RPMI8226 (cell line): ENCODE measurements at regions not wholly inside any gene's neighbourhood (a gene's known extent, or its start where the extent isn't known, plus 50 kb on each side); places are given as distances from the start of the nearest gene placed in this dataset.
"Not testable (repeated sequence)": the region's sequence is repeated elsewhere in the genome, so short reads cannot be mapped to it uniquely, and the experiment has no call there.

Experiments used
- DNase-seq: peaks from one replicate; pipeline ENCODE4 v3.0.0-alpha.2; 2015

DNA sequence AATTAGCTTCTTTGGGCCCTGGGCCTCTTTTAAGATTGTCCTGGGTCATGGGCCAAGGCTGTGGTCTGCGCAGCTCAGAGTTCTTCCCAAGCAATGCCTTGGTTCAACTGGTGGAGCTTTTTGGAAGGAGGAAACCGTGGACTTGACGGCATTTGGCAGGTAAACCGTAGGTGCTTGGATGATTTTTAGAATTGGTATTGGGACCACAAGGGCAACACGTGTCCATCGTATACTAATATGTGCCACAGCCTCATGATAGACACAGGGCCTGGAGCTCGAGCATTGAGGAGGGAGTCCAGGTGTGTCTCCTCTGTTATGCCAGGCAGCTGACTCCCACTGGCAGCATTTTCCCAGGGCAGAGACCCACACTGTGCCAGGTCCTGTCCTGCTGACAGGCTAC lies 120.9 kb upstream of the PITX1 start:
- no peak for DNase-seq

DNA sequence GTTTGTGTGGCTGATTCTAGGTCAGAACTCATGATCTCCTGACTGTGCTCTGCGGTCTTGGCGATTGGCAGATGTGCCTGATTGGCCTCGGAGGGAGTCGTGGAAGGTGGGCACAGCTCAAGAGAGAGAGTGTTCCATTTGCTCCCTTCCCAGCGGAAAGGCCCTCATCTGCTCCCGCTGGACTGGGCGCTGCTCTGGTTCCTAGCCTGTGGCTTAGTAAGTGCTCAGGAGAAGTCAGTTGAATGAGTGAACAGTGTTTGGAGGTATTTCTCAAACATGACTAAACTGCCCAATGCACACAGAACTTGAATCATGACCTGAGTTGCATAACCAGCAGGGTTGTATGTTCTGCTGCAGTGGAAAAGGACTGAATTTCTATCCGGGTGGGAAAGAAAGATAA lies 120.2 kb upstream of the PITX1 start:
- DNase-seq: no peak

DNA sequence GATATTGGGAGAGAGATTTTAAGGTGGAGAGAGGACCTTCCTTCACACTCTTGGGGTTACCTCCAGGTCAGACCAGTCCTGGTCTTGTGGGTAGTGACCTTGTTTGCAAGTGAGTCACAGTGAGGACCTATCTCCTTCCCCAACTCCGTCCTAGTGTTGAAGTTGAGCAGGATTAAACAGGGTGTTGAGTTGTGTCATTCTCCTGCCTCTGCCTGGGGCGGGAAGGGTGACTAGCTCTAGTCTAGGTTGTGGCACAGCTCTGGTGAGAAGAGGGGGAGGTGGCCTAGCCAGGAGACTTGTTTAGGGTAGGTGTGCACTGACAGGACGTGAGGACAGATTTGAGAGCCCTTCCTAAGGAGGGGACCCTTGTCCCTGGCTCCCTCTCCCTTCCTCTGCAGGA lies 119.6 kb upstream of the PITX1 start:
- no peak for DNase-seq

DNA sequence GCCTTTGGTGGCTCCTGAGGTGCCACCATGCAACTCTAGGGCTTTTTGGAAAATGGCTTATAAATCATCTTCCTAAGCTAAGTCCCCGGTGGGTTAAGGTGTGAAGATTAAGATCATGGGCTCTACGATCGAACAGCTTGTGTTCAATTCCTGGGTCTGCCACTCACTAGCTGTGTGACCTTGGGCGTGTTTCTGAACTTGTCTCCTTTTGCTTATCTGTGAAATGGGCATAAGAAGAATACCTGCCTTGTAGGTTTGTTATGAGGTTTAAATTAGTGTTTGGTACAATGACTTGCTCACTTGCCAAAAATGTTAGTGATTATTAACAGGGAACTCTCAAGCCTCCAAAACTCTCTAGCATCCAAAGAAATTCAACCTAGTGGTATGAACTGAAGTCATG lies 119.2 kb upstream of the PITX1 start:
- DNase-seq: no peak

DNA sequence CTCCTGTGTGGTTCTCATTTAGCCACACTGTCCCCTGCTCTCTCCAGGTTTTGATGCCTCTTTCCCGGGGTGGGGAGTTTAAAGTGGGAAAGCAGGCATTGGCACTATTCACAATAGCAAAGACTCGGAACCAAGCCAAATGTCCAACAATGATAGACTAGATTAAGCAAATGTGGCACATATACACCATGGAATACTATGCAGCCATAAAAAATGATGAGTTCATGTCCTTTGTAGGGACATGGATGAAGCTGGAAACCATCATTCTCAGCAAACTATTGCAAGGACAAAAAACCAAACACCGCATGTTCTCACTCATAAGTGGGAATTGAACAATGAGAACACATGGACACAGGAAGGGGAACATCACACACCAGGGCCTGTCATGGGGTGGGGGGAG lies 117.6 kb upstream of the PITX1 start:
- not testable (repeated sequence) for DNase-seq

DNA sequence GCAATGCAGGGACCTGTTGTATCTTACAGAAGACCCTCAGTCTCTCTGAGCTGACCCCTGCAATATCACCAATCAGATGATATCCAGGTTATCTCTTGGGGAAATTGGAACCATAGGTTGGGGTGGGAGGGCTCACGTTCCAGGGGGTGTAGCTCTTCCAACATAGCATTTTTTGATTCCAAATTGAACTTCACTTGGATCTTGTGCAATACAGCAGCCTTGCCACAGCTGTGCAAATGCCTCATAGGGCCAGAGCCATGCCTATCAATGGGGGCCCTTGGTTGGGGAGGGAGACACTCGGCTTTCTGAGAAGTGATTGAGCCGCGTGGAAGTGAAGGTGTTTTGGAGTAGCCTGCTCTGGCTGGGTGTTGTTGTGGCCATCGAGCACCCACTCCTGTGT lies 117.2 kb upstream of the PITX1 start:
- no peak for DNase-seq

DNA sequence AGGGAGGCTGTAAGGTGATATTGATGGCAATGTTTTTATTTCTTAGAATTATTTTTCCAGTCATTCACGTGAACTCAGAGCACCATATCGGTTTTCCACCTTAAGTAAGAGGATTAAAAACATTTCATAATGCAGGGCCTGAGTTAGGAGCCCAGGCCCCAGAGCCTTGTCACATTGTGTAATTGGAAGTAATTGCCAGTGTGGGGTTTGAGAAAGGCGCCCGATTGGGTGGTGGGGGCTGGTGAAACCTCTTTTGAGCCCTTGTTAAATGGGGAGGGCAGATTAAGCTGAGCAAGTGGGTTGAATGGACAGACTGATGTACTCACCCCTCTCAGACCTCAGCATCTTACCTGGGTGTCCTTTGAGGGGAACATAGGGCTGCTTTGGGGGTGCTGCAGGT lies 116.7 kb upstream of the PITX1 start:
- no peak for DNase-seq

DNA sequence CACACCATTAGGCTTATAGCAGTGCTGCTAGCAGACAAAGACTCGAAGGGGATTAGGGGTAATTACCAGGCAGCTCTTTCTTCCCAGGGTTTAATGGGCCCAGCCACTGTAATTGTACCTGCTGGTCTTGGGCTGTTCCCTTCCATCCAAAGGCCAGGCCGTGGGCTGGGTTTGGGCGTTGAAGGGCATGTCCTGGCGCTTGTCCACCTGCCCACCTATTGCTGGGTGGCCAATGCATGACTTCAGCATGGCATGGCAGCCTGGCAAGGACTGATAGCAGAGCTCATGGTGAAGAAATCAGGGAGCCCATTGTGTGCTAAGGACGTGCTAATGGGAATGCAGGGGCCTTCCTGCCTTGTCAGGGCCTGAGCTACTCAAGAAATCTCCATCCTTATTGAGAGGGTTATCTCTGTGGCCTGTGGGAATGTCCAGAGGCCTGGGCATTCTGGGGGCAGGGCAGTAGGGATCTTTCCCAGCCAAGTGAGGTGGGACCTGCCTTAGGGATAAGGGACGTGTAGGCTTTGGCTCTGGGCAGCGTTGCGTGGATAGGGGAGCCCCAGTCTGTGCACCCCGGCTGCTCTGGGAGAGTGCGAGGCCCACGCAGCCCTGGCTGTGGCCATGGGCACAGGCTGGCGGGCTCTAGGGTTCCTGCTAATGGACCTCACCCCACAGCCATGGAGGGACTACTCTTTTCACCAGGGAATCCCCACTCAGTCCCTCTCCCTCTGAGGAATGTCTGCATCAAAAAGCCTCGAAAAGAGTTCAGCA lies 116.1 kb upstream of the PITX1 start:
- no peak for DNase-seq

DNA sequence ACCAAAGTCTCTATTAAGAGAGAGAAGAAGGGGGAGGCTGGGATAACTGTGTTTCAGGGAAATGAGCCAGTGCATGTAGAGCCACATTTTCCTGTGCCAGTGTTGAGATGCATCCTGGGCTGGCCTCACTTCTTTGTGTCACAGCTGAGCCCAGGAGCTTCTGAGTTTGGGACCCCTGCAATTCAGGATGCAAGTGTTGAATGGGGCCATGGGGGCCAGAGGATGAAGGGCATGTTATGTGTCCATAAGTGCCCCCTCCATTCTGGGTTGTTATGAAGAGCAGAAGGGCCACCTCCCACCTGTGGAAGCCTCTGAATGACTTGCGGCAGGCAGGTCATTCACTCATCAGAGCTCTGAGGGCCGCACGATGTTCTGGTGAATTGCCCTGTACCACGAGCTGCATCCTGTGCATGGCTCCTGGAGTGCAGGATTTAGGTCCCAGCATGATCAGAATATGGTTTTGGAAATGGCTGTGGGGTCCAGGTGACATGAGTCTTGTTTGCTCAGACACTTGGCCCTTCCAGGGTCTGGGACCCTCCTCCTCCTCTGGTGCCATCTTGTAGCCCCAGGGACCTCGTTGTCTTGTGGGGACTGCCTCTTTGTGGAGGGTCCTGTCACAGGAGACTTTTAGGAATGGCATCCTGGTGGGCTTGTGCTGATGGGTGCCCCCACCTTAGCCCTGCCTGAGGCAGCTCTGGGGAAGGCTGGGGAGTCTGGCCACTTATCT lies 115.4 kb upstream of the PITX1 start:
- no peak for DNase-seq

DNA sequence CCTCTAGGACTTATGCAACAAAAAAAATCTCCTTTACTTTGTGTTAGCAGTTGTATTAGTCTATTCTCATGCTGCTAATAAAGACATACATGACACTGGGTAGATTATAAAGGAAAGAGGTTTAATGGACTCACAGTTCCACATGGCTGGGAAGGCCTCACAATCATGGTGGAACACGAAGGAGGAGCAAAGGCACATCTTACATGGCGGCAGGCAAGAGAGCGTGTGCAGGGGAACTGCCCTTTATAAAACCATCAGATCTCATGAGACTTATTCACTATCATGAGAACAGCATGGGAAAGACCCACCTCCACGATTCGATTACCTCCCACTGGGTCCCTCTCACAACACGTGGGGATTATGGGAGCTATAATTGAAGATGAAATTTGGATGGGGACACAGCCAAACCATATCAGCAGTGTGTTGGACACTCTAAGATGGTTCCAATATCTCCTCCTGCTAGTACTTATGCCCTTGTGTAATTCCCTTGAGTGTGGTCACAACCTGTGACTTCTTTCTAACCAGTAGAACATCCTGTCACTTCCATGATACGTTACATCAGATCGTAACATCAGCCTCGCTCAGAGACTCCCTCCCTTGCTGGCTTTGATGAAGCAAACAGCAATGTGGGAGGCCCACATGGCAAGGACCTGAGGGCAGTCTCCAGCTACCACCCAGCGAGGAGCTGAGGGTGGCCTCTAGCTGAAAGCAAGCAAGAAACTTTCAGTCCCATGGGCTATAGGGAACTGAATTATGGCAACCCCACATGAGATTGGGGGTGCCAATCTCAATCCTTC lies 113.5 kb upstream of the PITX1 start:
- DNase-seq: no peak

DNA sequence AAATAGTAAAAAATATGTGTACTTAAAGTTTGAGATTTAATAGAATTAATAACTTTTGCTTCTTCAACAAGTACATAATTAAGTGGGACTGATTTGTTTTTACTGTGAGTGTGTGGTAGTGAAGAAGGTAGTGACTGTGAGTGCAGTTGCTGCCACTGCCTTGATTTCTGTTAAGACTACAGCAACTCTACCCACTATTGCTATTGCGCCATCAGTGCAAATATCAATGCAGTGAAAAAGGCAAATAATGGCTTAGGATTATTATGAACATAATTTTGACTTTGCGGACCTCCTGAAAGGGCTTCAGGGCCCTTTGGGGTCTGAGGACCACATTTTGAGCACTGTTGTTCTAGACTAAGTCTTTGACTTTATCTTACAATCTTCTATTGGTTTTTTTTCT lies 112.0 kb upstream of the PITX1 start:
- DNase-seq: no peak

DNA sequence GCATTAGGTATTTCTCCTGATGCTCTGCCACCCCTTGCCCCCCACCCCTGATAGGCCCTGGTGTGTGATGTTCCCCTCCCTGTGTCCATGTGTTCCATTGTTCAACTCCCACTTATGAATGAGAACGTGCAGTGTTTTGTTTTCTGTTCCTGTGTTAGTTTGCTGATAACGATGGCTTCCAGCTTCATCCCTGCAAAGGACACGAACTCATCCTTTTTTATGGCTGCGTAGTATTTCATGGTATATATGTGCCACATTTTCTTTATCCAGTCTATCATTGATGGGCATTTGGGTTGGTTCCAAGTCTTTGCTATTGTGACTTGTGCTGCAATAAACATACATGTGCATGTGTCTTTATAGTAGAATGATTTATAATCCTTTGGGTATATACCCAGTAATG lies 109.7 kb upstream of the PITX1 start:
- DNase-seq: not testable (repeated sequence)

DNA sequence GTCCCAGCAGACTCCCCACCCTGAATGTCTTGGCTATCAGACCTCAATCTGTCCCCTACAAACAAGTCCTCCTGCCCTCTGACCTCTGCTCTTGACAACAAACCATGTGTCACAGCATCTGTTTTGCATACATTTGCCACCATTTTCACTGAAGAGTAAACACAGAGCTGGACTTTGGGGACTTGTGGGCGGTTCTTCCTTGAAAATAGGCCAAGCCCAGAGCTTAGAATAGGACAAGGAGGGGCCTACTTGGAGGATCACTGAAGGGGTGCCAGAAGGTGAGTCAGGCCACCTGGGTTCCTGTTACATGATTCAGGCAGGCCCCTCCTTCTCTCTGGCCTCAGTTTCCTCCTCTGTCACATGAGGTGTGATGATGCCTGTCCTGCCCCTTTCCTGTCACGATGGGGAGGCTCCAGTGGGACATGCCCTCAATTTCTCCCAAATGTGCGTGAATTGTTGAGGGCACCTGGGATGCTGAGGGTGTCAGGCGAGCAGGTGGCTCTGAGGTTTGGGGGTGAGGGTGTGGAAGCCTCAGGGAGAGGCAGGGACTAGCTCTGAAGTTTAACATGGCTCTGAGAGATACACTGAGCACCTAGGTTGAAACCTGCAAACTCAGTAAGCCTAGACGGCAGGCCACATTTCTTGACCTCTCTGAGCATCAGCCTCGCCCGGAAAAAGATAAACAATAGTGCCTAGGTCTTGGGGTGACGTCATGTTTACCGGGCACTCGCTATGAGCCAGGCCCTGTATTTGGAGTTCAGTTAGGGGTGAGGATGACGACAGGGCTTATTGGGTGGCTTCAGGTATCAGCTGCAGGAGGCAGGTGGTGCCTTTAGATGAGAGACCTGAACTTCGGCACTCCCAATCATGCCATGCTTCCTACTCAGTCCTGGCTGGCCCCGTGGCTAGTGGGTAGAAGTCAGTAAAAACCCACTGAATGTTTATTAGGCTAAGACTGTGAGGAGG lies 107.6 kb upstream of the PITX1 start:
- no peak for DNase-seq

DNA sequence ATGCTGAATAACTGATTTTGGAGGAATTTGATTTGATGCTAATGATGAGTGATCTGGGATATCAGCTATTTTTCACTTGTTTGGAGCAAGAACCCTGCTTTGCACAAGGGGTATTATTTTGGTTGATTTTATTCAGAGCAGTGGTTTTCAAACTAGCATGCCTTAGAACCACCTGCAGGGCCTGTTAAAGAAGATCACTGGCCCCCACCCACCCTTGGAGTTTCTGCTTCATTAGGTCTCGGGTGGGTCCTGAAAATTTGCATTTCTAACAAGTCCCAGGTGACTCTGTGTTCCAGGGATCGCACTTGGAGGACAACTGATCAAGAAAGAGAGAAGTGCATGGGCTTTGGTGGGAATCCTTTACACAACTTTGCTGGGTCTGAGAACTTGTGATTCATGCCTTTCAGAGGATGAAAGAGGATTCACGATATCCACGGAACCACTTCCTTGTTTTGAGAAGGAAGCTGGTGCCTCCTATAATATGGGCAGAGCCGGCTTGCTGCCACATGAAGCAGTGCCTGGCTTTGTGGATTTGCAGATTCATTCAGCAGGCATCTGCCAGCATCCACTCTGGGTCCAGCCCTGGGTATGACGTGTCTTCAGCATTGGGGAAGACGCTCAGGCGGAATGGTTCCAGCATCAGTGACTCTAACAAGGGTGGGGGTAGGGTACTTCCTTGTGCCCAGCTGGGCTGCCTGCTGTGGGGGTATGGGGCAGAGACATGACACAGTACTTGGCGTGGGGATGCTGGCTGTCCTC lies 106.6 kb upstream of the PITX1 start:
- no peak for DNase-seq

DNA sequence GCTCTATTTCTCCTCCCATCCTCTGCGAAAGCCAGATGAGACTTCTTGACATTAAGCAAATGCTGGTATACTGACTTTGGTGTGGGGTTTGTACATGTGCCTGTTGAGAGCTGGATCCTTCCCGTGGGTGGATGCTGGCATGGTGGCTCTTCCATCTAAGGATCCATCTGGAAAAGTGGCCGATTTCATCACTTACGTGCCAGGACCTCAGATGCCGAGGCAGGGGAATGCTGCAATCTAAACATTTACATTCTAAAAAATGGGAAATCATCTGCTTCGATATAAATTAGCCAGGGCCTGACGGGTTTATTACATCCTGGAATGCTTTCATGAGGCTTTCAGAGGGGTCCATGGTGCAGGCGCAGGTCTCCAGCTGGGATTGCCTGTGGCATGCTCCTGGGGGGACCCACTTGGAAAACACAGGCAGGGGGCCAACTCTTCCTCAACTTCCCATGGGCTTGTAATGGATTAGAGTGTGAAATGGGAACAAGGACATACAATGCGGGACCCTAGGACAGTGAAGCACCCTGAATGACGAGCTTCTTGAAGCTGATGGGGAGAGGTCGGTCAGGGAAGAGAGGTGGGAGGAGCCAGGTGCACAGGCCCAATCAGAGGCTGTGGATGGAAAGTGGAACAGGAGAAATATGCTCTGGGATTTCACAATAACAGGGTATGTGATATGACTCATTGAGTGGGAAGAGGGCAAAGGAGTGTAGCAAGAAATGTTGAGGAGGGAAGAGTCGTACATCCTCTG lies 105.5 kb upstream of the PITX1 start:
- no peak for DNase-seq

DNA sequence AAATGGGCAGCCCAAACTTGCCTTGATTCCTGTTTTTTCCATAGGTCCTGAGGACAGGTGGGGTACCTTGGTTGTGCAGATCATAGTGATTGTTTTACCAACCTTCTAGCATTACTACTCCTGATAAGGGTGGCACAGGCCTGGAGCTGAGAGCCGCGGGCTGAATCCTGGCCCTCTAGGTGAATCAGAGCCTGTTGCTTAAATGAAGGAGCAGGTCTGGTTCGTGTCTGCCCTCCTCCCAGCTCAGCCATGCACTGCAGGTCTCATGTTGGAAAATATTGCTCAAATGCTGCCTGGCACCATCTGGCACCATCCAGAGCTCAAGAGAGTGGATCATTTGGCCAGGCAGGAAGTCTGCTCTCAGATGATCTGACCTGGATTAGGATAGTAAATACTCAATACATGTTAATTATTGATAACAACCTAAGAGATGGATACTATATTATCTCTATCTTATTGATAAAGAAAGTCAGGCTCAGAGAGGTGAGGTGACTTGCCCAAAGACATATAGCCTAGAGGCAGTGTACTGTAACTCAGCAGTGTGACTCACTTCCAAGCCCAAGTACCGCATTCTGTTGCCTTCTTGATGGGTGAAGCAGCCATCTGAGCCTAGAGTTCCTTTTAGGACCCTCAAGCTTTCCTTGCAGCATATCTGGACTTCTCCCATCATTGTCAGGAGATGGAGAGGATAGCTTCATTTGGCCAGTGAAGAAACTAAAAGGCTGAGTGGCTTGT lies 104.3 kb upstream of the PITX1 start:
- no peak for DNase-seq

DNA sequence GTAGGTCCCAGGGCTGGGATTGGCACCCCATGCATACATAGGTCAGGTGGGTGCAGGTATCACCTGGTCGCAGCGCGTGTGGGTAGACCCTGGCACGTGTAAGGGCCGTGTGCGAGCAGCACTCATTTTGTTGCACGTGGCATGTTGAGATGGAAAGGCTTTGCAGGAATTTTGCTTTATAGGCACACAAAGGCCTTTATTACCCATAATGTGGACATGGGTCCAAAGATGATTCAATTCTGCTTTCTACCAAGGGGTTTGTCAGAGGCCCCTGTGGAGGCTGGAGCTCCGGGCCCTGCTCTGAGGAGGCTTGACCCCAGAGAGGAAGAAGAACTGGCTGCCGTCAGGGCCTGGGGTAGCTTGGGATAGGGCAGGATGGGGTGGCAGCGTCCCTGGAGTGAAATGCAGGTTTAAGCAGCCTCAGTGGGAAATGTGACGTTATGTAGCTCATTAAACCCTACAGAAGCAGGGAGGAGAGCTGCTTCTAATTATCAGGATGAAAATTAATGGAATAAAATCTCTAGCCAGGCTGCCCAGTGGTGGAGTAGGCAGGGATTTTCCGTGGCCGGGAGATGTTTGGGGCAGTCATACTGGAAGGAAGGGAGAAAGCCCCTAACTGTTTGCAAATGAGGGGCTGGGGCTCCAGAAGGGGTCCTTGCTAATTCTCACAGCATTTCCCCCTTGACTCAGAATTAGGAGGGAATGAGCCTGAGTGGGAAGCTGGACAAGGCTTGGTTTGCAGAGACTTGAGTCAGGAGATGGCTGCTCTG lies 103.3 kb upstream of the PITX1 start:
- no peak for DNase-seq

DNA sequence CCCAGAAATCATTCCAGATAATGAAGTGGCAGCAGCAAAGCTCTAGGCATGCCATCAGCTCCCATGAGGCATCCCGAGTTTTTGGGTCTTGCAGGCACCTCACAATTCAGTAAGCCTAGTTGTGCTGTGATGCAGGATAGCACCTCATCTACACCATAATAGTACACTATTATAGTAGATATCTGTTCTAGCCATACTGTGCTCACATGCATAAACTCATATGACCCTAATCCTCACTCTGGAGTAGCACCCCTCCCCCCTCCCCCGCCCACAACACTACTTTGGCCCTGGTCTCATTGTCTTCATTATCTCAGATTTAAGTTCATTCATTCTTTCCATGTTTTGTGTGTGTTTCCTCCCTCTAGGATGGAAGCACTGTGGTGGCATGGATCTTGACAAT lies 102.5 kb upstream of the PITX1 start:
- no peak for DNase-seq

DNA sequence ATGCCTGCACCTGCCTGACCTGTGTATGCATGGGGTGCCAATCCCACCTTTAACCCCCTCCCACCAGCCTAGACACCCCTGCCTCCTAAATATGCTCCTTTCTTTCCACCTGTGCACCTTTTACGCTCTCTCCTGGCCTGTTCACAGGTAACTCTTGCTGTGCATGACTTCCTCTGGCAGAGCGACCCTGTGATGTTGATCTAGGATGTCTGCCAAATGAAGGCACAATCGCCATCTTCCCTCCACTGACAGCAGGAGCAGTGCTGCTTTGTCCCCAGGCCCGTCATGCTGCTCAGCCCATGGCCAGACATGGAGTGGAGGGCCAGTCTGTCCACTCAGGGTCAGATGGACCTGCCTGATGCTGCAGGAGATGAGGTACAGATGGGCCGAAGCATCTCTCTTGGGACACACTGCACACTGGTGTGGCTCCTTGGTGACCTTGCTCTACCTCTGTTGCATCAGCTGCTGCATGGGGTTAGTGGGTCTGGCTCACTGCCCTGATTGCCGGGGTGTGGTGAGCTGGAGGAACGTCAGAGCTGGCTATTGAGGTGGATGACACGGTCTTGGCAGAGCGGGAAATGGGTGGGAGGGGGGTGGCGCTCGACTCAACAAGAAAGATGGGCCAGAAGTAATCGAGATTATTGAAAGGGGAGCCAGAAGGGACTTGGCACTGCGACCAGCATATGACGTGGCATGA lies 101.7 kb upstream of the PITX1 start:
- DNase-seq: peak; percentile 23
